NT2/D1 (cell line): ENCODE measurements at regions not wholly inside any gene's neighbourhood (a gene's known extent, or its start where the extent isn't known, plus 50 kb on each side); places are given as distances from the start of the nearest gene placed in this dataset.

ENCODE experiments used
- SUZ12 ChIP-seq: IDR thresholded peaks from 2 replicates; pipeline ENCODE4 v1.6.1; 2011; ENCODE audit not compliant: insufficient read length, insufficient read depth; ENCODE audit errors: extremely low read depth
- YY1 ChIP-seq: IDR thresholded peaks from 2 replicates; pipeline ENCODE4 v1.6.1; 2011; ENCODE audit not compliant: insufficient read length, insufficient read depth
- ZNF274 ChIP-seq: IDR thresholded peaks from 2 replicates; pipeline ENCODE4 v1.6.1; 2011; ENCODE audit warnings: mild to moderate bottlenecking, low read depth, low read length

DNA sequence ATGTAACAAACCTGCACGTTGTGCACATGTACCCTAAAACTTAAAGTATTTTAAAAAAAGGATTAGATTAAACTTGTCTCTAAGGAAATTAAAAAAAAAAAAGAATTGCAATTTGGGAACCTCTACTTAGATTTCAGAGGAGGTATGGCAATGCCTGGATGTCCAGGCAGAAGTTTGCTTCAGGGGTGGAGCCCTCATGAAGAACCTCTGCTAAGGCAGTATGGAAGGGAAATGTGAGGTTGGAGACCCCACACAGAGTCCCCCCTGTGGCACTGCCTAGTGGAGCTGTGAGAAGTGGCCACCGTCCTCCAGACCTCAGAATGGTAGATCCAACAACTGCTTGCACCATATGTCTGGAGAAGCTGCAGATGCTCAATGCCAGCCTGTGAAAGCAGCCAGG is 279.6 kb upstream of the CCDC196 start:
- TF ChIP-seq ZNF274 = no peak
- TF ChIP-seq SUZ12 = no peak
- no peak for TF ChIP-seq YY1
